DOHH2 (cell line): ENCODE measurements at regions not wholly inside any gene's neighbourhood (a gene's known extent, or its start where the extent isn't known, plus 50 kb on each side); places are given as distances from the start of the nearest gene placed in this dataset.

Experiments used
- CTCF ChIP-seq: fragments of 200-600 bp; sonication (generic); IDR thresholded peaks from one replicate; pipeline ENCODE4 v1.5.1; 2014; ENCODE audit warnings: antibody characterized with exemption, mild to moderate bottlenecking, low read depth, low read length; ENCODE audit not compliant: poor library complexity, severe bottlenecking
- EZH2phosphoT487 ChIP-seq: fragments of 200-600 bp; sonication (generic); IDR thresholded peaks from 2 replicates; pipeline ENCODE4 v1.6.1; 2017; ENCODE audit warnings: borderline replicate concordance, mild to moderate bottlenecking, antibody characterized with exemption, low read length, moderate library complexity, mixed read lengths

DNA sequence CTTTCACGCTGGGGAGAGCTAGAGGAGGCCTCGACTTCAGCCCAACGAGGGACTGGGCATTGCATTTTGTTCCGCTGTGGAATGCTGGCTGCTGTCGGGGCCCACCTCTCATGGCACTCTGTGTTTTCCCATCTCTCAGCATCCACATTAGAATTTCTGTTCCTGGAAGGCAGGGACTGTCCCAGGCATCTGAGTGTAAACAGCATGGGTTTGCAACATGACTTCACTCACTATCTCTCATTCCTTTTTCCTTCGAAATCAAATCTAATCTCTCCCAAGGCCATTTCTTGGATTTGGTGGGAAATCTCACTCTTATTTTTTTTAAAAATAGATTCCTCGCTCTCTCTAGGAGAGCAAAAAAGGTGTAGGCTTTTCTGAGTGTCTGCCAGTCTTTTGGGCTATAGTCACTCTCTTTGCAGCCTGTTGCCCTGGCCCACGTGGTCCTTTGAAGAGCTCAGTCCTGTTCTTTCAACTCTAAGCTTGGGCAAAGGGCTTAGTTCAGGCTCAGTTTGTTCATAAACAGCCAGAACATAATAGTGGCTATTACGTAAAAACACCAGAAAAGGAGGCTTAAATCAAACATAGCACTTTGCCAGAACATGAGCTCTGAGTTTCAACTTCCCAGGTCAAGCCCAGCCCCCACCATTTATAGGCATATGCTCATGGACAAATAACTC is 284.6 kb upstream of the ZFP64 start:
- TF ChIP-seq EZH2phosphoT487 = no peak
- TF ChIP-seq CTCF = no peak
